ENCODE measurements at regions not wholly inside any gene's neighbourhood (a gene's known extent, or its start where the extent isn't known, plus 50 kb on each side); places are given as distances from the start of the nearest gene placed in this dataset.

DNA sequence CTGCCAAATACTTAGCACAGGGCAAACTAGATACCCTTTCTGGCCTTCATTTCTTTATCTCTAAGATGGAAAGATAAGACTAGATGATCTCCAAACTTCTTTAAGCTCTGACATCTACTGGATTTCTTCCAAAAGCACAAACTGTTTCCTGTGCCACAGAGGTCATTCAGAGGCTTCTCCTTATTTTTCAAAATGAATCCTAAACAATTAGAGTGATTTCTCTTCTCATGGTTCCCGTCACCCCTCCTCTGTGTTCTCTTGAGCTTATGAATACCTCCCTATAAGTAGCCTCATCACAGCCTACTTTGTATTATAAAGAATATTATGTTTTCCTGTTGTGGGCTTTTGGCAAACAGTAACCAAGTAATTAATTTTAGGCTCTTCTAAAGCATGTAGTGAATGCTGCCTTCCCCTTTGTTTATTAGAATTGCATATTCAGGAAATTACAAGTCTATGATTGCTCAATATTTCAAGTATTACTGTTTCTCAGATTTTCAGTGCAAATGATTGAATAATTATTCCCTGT is 179.5 kb downstream of the REEP3 start:
- TF ChIP-seq CTCF (conservative IDR thresholded peaks at IDR 0.05; ENCODE audit: low read depth in 2 of 2): no peak
- TF ChIP-seq, protein P1, sequence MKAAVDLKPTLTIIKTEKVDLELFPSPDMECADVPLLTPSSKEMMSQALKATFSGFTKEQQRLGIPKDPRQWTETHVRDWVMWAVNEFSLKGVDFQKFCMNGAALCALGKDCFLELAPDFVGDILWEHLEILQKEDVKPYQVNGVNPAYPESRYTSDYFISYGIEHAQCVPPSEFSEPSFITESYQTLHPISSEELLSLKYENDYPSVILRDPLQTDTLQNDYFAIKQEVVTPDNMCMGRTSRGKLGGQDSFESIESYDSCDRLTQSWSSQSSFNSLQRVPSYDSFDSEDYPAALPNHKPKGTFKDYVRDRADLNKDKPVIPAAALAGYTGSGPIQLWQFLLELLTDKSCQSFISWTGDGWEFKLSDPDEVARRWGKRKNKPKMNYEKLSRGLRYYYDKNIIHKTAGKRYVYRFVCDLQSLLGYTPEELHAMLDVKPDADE (IDR thresholded peaks at IDR 0.05): no peak
- TF ChIP-seq POLR2AphosphoS5 (IDR thresholded peaks at IDR 0.05; ENCODE audit: low read depth): no peak
- TF ChIP-seq EZH2 (IDR thresholded peaks at IDR 0.05; ENCODE audit: low read depth, unreplicated experiment): no peak
